ENCODE measurements at regions not wholly inside any gene's neighbourhood (a gene's known extent, or its start where the extent isn't known, plus 50 kb on each side); places are given as distances from the start of the nearest gene placed in this dataset.

GRCh38 chr14:21964180-21964579 is 290.6 kb upstream of the OR4E1 start:
- ChIA-PET CTCF (no interaction called here), POLR2A (no interaction called here)

GRCh38 chr14:21960636-21961035 is 287.0 kb upstream of the OR4E1 start:
- H3K4me3 ChIP-seq (ENCODE audit: low read depth, low read length), result no peak overlapping the region
- POLR2A ChIA-PET, result no interaction called here
- TF ChIP-seq CTCF (IDR thresholded peaks at IDR 0.05; ENCODE audit: insufficient read depth, low read length, missing control alignments), result no peak
- CTCF ChIA-PET, result no interaction called here
- DNase-seq (ENCODE audit: low read depth, low spot score), result no peak

More at GRCh38 chr14:21964180-21964579, 290.6 kb upstream of the OR4E1 start:
- TF ChIP-seq CTCF (IDR thresholded peaks at IDR 0.05; ENCODE audit: insufficient read depth, low read length, missing control alignments), result no peak
- H3K4me3 ChIP-seq (ENCODE audit: low read depth, low read length), result no peak overlapping the region
- DNase-seq (ENCODE audit: low read depth, low spot score), result no peak

- no peak overlapping the region for H3K4me3 ChIP-seq (ENCODE audit: low read depth, low read length)
- ChIA-PET CTCF (no interaction called here), POLR2A (no interaction called here)
- no peak for DNase-seq (ENCODE audit: low read depth, low spot score)
- no peak for TF ChIP-seq CTCF (IDR thresholded peaks at IDR 0.05; ENCODE audit: insufficient read depth, low read length, missing control alignments)
Observed at GRCh38 chr14:21941885-21942284, 268.3 kb upstream of the OR4E1 start.

- CTCF ChIA-PET, result no interaction called here
- DNase-seq (ENCODE audit: low read depth, low spot score), result no peak
- POLR2A ChIA-PET, result no interaction called here
- no peak overlapping the region for H3K4me3 ChIP-seq (ENCODE audit: low read depth, low read length)
- peak; percentile 3 for TF ChIP-seq CTCF (IDR thresholded peaks at IDR 0.05; ENCODE audit: insufficient read depth, low read length, missing control alignments)
Observed at GRCh38 chr14:21940887-21941856, 267.6 kb upstream of the OR4E1 start.

GRCh38 chr14:21939836-21940235 is 266.2 kb upstream of the OR4E1 start:
- no peak overlapping the region for H3K4me3 ChIP-seq (ENCODE audit: low read depth, low read length)
- no peak for DNase-seq (ENCODE audit: low read depth, low spot score)
- ChIA-PET CTCF (no interaction called here), POLR2A (no interaction called here)
- no peak for TF ChIP-seq CTCF (IDR thresholded peaks at IDR 0.05; ENCODE audit: insufficient read depth, low read length, missing control alignments)

GRCh38 chr14:21937996-21938395 is 264.4 kb upstream of the OR4E1 start:
- no peak for TF ChIP-seq CTCF (IDR thresholded peaks at IDR 0.05; ENCODE audit: insufficient read depth, low read length, missing control alignments)
- H3K4me3 ChIP-seq (ENCODE audit: low read depth, low read length), result no peak overlapping the region
- CTCF ChIA-PET, result no interaction called here
- DNase-seq (ENCODE audit: low read depth, low spot score), result no peak
- POLR2A ChIA-PET, result no interaction called here
